GM12878 (cell line): ENCODE measurements at regions not wholly inside any gene's neighbourhood (a gene's known extent, or its start where the extent isn't known, plus 50 kb on each side); places are given as distances from the start of the nearest gene placed in this dataset.

Source experiments
- ATF3 ChIP-seq: IDR thresholded peaks from 2 replicates; pipeline ENCODE4 v1.6.1; 2011; ENCODE audit warnings: low read depth, mild to moderate bottlenecking, low read length, moderate library complexity, borderline replicate concordance; ENCODE audit errors: extremely low read depth
- CREM ChIP-seq: IDR thresholded peaks from 2 replicates; pipeline ENCODE4 v1.6.1; 2014; ENCODE audit warnings: antibody characterized with exemption, low read depth
- CUX1 ChIP-seq: IDR thresholded peaks from 2 replicates; pipeline ENCODE4 v1.6.1; 2012; ENCODE audit warnings: improper control_type of control experiment, low read depth, low read length; ENCODE audit not compliant: insufficient replicate concordance
- EP300 ChIP-seq, 2 experiments: fragments of 150-350 bp in 1 of 2; IDR thresholded peaks; 2 replicates each; pipeline ENCODE4 v1.6.1; 2011 to 2012; ENCODE audit warnings: low read depth in 2 of 2, low read length in 2 of 2, borderline replicate concordance in 1 of 2, improper control_type of control experiment in 1 of 2, inconsistent platforms in 1 of 2; ENCODE audit not compliant: control insufficient read depth in 1 of 2
- FOXK2 ChIP-seq: fragments of 450-650 bp; IDR thresholded peaks from 2 replicates; pipeline ENCODE4 v1.6.1; 2017; ENCODE audit warnings: mild to moderate bottlenecking, moderate library complexity
- JUNB ChIP-seq: IDR thresholded peaks from 2 replicates; pipeline ENCODE4 v1.6.1; 2016; ENCODE audit warnings: antibody characterized with exemption, mild to moderate bottlenecking
- PAX5 ChIP-seq: IDR thresholded peaks from 2 replicates; pipeline ENCODE4 v1.6.1; 2011; ENCODE audit warnings: low read depth, low read length, borderline replicate concordance
- POLR2A ChIP-seq: IDR thresholded peaks from 2 replicates; pipeline ENCODE4 v1.6.1; 2011; ENCODE audit warnings: low read depth, mild to moderate bottlenecking, low read length
- PRDM15 ChIP-seq: fragments of 450-650 bp; formaldehyde crosslinking; IDR thresholded peaks from 2 replicates; pipeline ENCODE4 v1.4.0; 2020; ENCODE audit warnings: mild to moderate bottlenecking, moderate library complexity
- RFX5 ChIP-seq: IDR thresholded peaks from 2 replicates; pipeline ENCODE4 v1.6.1; 2011; ENCODE audit warnings: low read depth, low read length, improper control_type of control experiment

GRCh38 chr21:16372586-16372985 is 642.8 kb downstream of the USP25 start:
- TF ChIP-seq EP300 (IDR thresholded peaks at IDR 0.05; ENCODE audit: borderline replicate concordance in 1 of 2, control insufficient read depth in 1 of 2, low read depth in 2 of 2, low read length in 2 of 2) (no peak), POLR2A (no peak), PAX5 (no peak), RFX5 (no peak), ATF3 (no peak), CUX1 (no peak), JUNB (no peak), CREM (no peak), PRDM15 (CRISPR knock-in tag) (no peak), FOXK2 (no peak)
